ENCODE measurements at regions not wholly inside any gene's neighbourhood (a gene's known extent, or its start where the extent isn't known, plus 50 kb on each side); places are given as distances from the start of the nearest gene placed in this dataset.

- no peak overlapping the region for H3K4me3 Mint-ChIP-seq
- no peaks in the 10 kb centered on the region for H3K36me3 Mint-ChIP-seq (ENCODE audit: low read depth)
- H3K9me3 Mint-ChIP-seq (ENCODE audit: insufficient read depth): no peaks in the 10 kb centered on the region
- H3K27me3 Mint-ChIP-seq (ENCODE audit: low read depth): peaks cover 4% of the 10 kb centered on the region
- ATAC-seq: no peak
- DNase-seq: no peak
- ChIA-PET CTCF (no interaction called here), POLR2A (no interaction called here)
- H3K27ac Mint-ChIP-seq: no peak overlapping the region
- H3K4me1 Mint-ChIP-seq (ENCODE audit: low read depth): peaks cover 6% of the 10 kb centered on the region
Observed at GRCh38 chr2:175401956-175402469, 220.5 kb upstream of the ATP5MC3 start.

- peaks cover 4% of the 10 kb centered on the region for H3K27me3 Mint-ChIP-seq (ENCODE audit: low read depth)
- H3K4me1 Mint-ChIP-seq (ENCODE audit: low read depth): peaks cover 6% of the 10 kb centered on the region
- POLR2A ChIA-PET: no interaction called here
- no peak overlapping the region for H3K27ac Mint-ChIP-seq
- H3K9me3 Mint-ChIP-seq (ENCODE audit: insufficient read depth): no peaks in the 10 kb centered on the region
- no peak overlapping the region for H3K4me3 Mint-ChIP-seq
- CTCF ChIA-PET: no interaction called here
- no peak for ATAC-seq
- no peaks in the 10 kb centered on the region for H3K36me3 Mint-ChIP-seq (ENCODE audit: low read depth)
- no peak for DNase-seq
Observed at GRCh38 chr2:175400975-175401374, 219.5 kb upstream of the ATP5MC3 start.

- Mint-ChIP-seq H3K4me3 (no peak overlapping the region), H3K27ac (no peak overlapping the region), H3K27me3 (ENCODE audit: low read depth) (peaks cover 4% of the 10 kb centered on the region), H3K4me1 (ENCODE audit: low read depth) (no peaks in the 10 kb centered on the region), H3K9me3 (ENCODE audit: insufficient read depth) (no peaks in the 10 kb centered on the region), H3K36me3 (ENCODE audit: low read depth) (no peaks in the 10 kb centered on the region)
- DNase-seq: no peak
- ChIA-PET CTCF (no interaction called here), POLR2A (no interaction called here)
- no peak for ATAC-seq
Observed at GRCh38 chr2:175399326-175399725, 217.8 kb upstream of the ATP5MC3 start.

- H3K27me3 Mint-ChIP-seq (ENCODE audit: low read depth): peaks cover 3% of the 10 kb centered on the region
- ChIA-PET POLR2A (no interaction called here), CTCF (no interaction called here)
- no peak overlapping the region for H3K27ac Mint-ChIP-seq
- DNase-seq (no peak), ATAC-seq (no peak)
- H3K9me3 Mint-ChIP-seq (ENCODE audit: insufficient read depth): no peaks in the 10 kb centered on the region
- no peaks in the 10 kb centered on the region for H3K36me3 Mint-ChIP-seq (ENCODE audit: low read depth)
- H3K4me3 Mint-ChIP-seq: no peak overlapping the region
- no peaks in the 10 kb centered on the region for H3K4me1 Mint-ChIP-seq (ENCODE audit: low read depth)
Observed at GRCh38 chr2:175398848-175399247, 217.3 kb upstream of the ATP5MC3 start.

- Mint-ChIP-seq H3K4me1 (ENCODE audit: low read depth) (no peaks in the 10 kb centered on the region), H3K36me3 (ENCODE audit: low read depth) (no peaks in the 10 kb centered on the region), H3K9me3 (ENCODE audit: insufficient read depth) (no peaks in the 10 kb centered on the region), H3K27me3 (ENCODE audit: low read depth) (peaks cover 4% of the 10 kb centered on the region), H3K27ac (no peak overlapping the region), H3K4me3 (no peak overlapping the region)
- ChIA-PET CTCF (no interaction called here), POLR2A (no interaction called here)
- DNase-seq (no peak), ATAC-seq (no peak)
Observed at GRCh38 chr2:175396696-175397095, 215.2 kb upstream of the ATP5MC3 start.

- no peaks in the 10 kb centered on the region for H3K4me1 Mint-ChIP-seq (ENCODE audit: low read depth)
- H3K9me3 Mint-ChIP-seq (ENCODE audit: insufficient read depth): no peaks in the 10 kb centered on the region
Observed at GRCh38 chr2:175393851-175394250, 212.3 kb upstream of the ATP5MC3 start.

GRCh38 chr2:175383286-175383685 is 201.8 kb upstream of the ATP5MC3 start:
- Mint-ChIP-seq H3K27ac (no peak overlapping the region), H3K9me3 (ENCODE audit: insufficient read depth) (peaks cover 26% of the 10 kb centered on the region), H3K27me3 (ENCODE audit: low read depth) (no peaks in the 10 kb centered on the region), H3K36me3 (ENCODE audit: low read depth) (peaks cover 5% of the 10 kb centered on the region), H3K4me3 (no peak overlapping the region), H3K4me1 (ENCODE audit: low read depth) (no peaks in the 10 kb centered on the region)
- no peak for DNase-seq
- POLR2A ChIA-PET: no interaction called here
- ATAC-seq: no peak
- CTCF ChIA-PET: no interaction called here

More at GRCh38 chr2:175393851-175394250, 212.3 kb upstream of the ATP5MC3 start:
- Mint-ChIP-seq H3K4me3 (no peak overlapping the region), H3K27me3 (ENCODE audit: low read depth) (peaks cover 3% of the 10 kb centered on the region), H3K27ac (no peak overlapping the region), H3K36me3 (ENCODE audit: low read depth) (no peaks in the 10 kb centered on the region)
- DNase-seq (no peak), ATAC-seq (no peak)
- POLR2A ChIA-PET: no interaction called here
- CTCF ChIA-PET: interaction anchor here (1.1 kb wide), 1 partner anchor 66 kb away, joined by 3 read pairs; no protein-coding TSS in a partner anchor

GRCh38 chr2:175373729-175374128 is 192.2 kb upstream of the ATP5MC3 start:
- ChIA-PET POLR2A (no interaction called here), CTCF (no interaction called here)
- ATAC-seq: no peak
- Mint-ChIP-seq H3K27ac (no peak overlapping the region), H3K4me1 (ENCODE audit: low read depth) (no peaks in the 10 kb centered on the region), H3K36me3 (ENCODE audit: low read depth) (no peaks in the 10 kb centered on the region), H3K27me3 (ENCODE audit: low read depth) (peaks cover 24% of the 10 kb centered on the region), H3K9me3 (ENCODE audit: insufficient read depth) (no peaks in the 10 kb centered on the region), H3K4me3 (no peak overlapping the region)
- DNase-seq: no peak

GRCh38 chr2:175372704-175373701 is 191.5 kb upstream of the ATP5MC3 start:
- H3K27ac Mint-ChIP-seq: no peak overlapping the region
- no peak for ATAC-seq
- H3K36me3 Mint-ChIP-seq (ENCODE audit: low read depth): no peaks in the 10 kb centered on the region
- no peaks in the 10 kb centered on the region for H3K9me3 Mint-ChIP-seq (ENCODE audit: insufficient read depth)
- peaks cover 23% of the 10 kb centered on the region for H3K27me3 Mint-ChIP-seq (ENCODE audit: low read depth)
- ChIA-PET POLR2A (no interaction called here), CTCF (no interaction called here)
- H3K4me1 Mint-ChIP-seq (ENCODE audit: low read depth): no peaks in the 10 kb centered on the region
- H3K4me3 Mint-ChIP-seq: no peak overlapping the region
- no peak for DNase-seq

- no peaks in the 10 kb centered on the region for H3K4me1 Mint-ChIP-seq (ENCODE audit: low read depth)
- H3K9me3 Mint-ChIP-seq (ENCODE audit: insufficient read depth): no peaks in the 10 kb centered on the region
- POLR2A ChIA-PET: no interaction called here
- peaks cover 16% of the 10 kb centered on the region for H3K27me3 Mint-ChIP-seq (ENCODE audit: low read depth)
- CTCF ChIA-PET: no interaction called here
- H3K4me3 Mint-ChIP-seq: no peak overlapping the region
- DNase-seq (no peak), ATAC-seq (no peak)
- H3K27ac Mint-ChIP-seq: no peak overlapping the region
- no peaks in the 10 kb centered on the region for H3K36me3 Mint-ChIP-seq (ENCODE audit: low read depth)
Observed at GRCh38 chr2:175371378-175371777, 189.9 kb upstream of the ATP5MC3 start.

- H3K4me1 Mint-ChIP-seq (ENCODE audit: low read depth): no peaks in the 10 kb centered on the region
- ChIA-PET POLR2A (no interaction called here), CTCF (interaction anchor here (0.7 to 1.9 kb wide), 7 partner anchors 9 to 731 kb away, joined by 3 to 8 read pairs (median 4); no protein-coding TSS in a partner anchor)
- H3K9me3 Mint-ChIP-seq (ENCODE audit: insufficient read depth): no peaks in the 10 kb centered on the region
- DNase-seq (peak; percentile 40), ATAC-seq (peak; percentile 74)
- no peak overlapping the region for H3K4me3 Mint-ChIP-seq
- no peaks in the 10 kb centered on the region for H3K36me3 Mint-ChIP-seq (ENCODE audit: low read depth)
- H3K27me3 Mint-ChIP-seq (ENCODE audit: low read depth): peaks cover 22% of the 10 kb centered on the region
- no peak overlapping the region for H3K27ac Mint-ChIP-seq
Observed at GRCh38 chr2:175366815-175367214, 185.3 kb upstream of the ATP5MC3 start.

- no peak overlapping the region for H3K27ac Mint-ChIP-seq
- H3K36me3 Mint-ChIP-seq (ENCODE audit: low read depth): no peaks in the 10 kb centered on the region
- CTCF ChIA-PET: interaction anchor here (0.8 to 1.1 kb wide), 3 partner anchors 324 to 777 kb away, joined by 3 read pairs; no protein-coding TSS in a partner anchor
- H3K4me1 Mint-ChIP-seq (ENCODE audit: low read depth): no peaks in the 10 kb centered on the region
- no peak overlapping the region for H3K4me3 Mint-ChIP-seq
- DNase-seq: no peak
- no peaks in the 10 kb centered on the region for H3K9me3 Mint-ChIP-seq (ENCODE audit: insufficient read depth)
- POLR2A ChIA-PET: no interaction called here
- no peak for ATAC-seq
- H3K27me3 Mint-ChIP-seq (ENCODE audit: low read depth): peaks cover 16% of the 10 kb centered on the region
Observed at GRCh38 chr2:175363699-175364098, 182.2 kb upstream of the ATP5MC3 start.

Measured in activated CD8-positive, alpha-beta T cell treated with anti-CD3 and anti-CD28 coated beads, Interleukin-2, amount 10 ng/mL, durations not matched to agents 7 days and 5 days (primary cell).